NCI-H82 (cell line): ENCODE measurements at regions not wholly inside any gene's neighbourhood (a gene's known extent, or its start where the extent isn't known, plus 50 kb on each side); places are given as distances from the start of the nearest gene placed in this dataset.
A peak's percentile ranks its signal among the peaks of the same experiment; 100 is the strongest.

Source experiments
- DNase-seq: peaks from one replicate; lab custom pipeline; 2025; lab: John Stamatoyannopoulos, UW

DNA sequence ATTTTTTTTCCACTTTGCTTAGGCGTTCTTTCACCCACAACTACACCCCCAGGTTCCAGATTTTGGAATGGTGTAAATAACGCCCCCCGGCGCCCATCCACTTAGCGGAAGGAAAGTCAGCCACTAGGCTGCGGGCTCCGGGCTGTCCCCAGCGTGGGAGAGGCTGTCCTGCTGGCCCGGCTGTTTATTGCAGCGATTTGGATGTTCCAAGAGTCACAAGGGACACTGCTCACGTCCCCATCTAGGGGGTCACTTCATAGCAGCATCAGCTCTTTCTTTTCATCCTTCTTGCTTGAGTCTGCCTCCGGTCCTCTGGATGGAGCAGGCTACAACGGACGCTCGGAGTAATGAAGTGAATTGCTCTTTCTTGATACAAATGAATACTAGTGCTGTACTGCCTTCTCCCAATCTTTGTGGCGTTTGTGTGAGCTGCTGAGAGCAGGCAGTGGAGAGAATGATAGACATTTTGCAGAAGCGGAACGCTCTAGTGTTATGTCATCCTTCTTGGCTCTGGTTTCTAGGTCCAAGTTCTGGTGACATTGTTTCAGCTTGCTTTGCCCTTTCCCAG, 50.7 kb upstream of the PAIP2B start:
- peak; percentile 87 for DNase-seq

- no peak for DNase-seq
Observed at GRCh38 chr2:71277147-71277475, 50.2 kb upstream of the PAIP2B start.

GRCh38 chr2:71276311-71277146, 49.6 kb upstream of the PAIP2B start:
- DNase-seq = peak; percentile 96
